ENCODE measurements at regions not wholly inside any gene's neighbourhood (a gene's known extent, or its start where the extent isn't known, plus 50 kb on each side); places are given as distances from the start of the nearest gene placed in this dataset.

DNA sequence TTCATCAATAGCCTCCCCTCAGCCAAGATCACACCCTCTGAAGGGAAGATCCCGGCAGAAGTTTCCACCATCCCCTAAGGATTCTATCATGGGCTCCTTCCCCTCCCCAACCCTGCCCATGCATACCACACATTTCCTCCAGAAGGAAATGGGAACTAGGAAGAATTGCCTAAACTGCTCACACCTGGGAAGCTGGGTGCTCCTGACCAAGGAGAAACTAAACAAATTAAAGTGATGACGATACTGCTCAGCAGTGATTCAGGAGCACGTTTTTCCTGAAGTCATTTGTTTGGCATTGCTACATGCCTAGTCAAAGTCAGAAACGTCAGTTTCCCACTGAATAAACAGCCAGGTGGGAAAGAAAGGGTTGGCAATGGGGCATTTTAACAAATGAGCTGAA lies 136.1 kb upstream of the CDYL start (continued):
- TF ChIP-seq, protein P1, sequence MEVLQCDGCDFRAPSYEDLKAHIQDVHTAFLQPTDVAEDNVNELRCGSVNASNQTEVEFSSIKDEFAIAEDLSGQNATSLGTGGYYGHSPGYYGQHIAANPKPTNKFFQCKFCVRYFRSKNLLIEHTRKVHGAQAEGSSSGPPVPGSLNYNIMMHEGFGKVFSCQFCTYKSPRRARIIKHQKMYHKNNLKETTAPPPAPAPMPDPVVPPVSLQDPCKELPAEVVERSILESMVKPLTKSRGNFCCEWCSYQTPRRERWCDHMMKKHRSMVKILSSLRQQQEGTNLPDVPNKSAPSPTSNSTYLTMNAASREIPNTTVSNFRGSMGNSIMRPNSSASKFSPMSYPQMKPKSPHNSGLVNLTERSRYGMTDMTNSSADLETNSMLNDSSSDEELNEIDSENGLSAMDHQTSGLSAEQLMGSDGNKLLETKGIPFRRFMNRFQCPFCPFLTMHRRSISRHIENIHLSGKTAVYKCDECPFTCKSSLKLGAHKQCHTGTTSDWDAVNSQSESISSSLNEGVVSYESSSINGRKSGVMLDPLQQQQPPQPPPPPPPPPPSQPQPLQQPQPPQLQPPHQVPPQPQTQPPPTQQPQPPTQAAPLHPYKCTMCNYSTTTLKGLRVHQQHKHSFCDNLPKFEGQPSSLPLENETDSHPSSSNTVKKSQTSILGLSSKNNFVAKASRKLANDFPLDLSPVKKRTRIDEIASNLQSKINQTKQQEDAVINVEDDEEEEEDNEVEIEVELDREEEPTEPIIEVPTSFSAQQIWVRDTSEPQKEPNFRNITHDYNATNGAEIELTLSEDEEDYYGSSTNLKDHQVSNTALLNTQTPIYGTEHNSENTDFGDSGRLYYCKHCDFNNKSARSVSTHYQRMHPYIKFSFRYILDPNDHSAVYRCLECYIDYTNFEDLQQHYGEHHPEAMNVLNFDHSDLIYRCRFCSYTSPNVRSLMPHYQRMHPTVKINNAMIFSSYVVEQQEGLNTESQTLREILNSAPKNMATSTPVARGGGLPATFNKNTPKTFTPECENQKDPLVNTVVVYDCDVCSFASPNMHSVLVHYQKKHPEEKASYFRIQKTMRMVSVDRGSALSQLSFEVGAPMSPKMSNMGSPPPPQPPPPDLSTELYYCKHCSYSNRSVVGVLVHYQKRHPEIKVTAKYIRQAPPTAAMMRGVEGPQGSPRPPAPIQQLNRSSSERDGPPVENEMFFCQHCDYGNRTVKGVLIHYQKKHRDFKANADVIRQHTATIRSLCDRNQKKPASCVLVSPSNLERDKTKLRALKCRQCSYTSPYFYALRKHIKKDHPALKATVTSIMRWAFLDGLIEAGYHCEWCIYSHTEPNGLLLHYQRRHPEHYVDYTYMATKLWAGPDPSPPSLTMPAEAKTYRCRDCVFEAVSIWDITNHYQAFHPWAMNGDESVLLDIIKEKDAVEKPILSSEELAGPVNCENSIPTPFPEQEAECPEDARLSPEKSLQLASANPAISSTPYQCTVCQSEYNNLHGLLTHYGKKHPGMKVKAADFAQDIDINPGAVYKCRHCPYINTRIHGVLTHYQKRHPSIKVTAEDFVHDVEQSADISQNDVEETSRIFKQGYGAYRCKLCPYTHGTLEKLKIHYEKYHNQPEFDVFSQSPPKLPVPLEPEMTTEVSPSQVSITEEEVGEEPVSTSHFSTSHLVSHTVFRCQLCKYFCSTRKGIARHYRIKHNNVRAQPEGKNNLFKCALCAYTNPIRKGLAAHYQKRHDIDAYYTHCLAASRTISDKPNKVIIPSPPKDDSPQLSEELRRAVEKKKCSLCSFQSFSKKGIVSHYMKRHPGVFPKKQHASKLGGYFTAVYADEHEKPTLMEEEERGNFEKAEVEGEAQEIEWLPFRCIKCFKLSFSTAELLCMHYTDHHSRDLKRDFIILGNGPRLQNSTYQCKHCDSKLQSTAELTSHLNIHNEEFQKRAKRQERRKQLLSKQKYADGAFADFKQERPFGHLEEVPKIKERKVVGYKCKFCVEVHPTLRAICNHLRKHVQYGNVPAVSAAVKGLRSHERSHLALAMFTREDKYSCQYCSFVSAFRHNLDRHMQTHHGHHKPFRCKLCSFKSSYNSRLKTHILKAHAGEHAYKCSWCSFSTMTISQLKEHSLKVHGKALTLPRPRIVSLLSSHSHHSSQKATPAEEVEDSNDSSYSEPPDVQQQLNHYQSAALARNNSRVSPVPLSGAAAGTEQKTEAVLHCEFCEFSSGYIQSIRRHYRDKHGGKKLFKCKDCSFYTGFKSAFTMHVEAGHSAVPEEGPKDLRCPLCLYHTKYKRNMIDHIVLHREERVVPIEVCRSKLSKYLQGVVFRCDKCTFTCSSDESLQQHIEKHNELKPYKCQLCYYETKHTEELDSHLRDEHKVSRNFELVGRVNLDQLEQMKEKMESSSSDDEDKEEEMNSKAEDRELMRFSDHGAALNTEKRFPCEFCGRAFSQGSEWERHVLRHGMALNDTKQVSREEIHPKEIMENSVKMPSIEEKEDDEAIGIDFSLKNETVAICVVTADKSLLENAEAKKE (CRISPR knock-in tag; IDR thresholded peaks at IDR 0.05), result no peak
- no peak for TF ChIP-seq CREB1 (CRISPR knock-in tag; IDR thresholded peaks at IDR 0.05; ENCODE audit: low read depth)

DNA sequence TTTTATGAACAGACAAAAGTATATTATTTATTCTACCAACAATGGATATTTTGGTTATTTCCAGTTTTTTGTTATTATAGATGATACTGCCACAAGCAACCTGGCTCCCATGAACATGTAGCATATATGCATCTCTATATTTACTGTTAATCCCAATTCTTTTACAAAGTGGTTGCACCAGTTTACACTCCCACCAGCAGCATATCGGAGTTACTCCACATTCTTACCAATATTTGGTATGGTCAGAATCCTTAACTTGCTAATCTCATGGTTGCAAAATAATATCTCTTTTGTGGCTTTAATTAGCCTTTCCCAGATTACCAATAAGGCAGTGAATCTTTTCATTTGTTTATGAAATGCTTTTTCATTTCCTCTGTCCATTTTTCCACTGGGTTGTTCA lies 137.6 kb upstream of the CDYL start:
- DNase-seq (ENCODE audit: low spot score), result no peak
- no peaks in the 10 kb centered on the region for H3K79me2 ChIP-seq (replicated peaks; ENCODE audit: insufficient read depth)
- no peaks in the 10 kb centered on the region for H3K27me3 Mint-ChIP-seq (ENCODE audit: insufficient read depth, low read depth, poor library complexity)
- TF ChIP-seq, protein P1 (CRISPR knock-in tag; IDR thresholded peaks at IDR 0.05), result no peak
- no peak for TF ChIP-seq ZNF331 (CRISPR knock-in tag; IDR thresholded peaks at IDR 0.05; ENCODE audit: low read depth)
- TF ChIP-seq, protein P2, sequence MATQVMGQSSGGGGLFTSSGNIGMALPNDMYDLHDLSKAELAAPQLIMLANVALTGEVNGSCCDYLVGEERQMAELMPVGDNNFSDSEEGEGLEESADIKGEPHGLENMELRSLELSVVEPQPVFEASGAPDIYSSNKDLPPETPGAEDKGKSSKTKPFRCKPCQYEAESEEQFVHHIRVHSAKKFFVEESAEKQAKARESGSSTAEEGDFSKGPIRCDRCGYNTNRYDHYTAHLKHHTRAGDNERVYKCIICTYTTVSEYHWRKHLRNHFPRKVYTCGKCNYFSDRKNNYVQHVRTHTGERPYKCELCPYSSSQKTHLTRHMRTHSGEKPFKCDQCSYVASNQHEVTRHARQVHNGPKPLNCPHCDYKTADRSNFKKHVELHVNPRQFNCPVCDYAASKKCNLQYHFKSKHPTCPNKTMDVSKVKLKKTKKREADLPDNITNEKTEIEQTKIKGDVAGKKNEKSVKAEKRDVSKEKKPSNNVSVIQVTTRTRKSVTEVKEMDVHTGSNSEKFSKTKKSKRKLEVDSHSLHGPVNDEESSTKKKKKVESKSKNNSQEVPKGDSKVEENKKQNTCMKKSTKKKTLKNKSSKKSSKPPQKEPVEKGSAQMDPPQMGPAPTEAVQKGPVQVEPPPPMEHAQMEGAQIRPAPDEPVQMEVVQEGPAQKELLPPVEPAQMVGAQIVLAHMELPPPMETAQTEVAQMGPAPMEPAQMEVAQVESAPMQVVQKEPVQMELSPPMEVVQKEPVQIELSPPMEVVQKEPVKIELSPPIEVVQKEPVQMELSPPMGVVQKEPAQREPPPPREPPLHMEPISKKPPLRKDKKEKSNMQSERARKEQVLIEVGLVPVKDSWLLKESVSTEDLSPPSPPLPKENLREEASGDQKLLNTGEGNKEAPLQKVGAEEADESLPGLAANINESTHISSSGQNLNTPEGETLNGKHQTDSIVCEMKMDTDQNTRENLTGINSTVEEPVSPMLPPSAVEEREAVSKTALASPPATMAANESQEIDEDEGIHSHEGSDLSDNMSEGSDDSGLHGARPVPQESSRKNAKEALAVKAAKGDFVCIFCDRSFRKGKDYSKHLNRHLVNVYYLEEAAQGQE (IDR thresholded peaks at IDR 0.05; ENCODE audit: unreplicated experiment), result no peak
- TF ChIP-seq EZH2phosphoT487 (IDR thresholded peaks at IDR 0.05; ENCODE audit: unreplicated experiment), result no peak
- TF ChIP-seq CREB1 (CRISPR knock-in tag; IDR thresholded peaks at IDR 0.05; ENCODE audit: low read depth), result no peak
- TF ChIP-seq POLR2AphosphoS5 (IDR thresholded peaks at IDR 0.05; ENCODE audit: low read depth), result no peak

More for the DNA sequence above, 137.6 kb upstream of the CDYL start:
- no peaks in the 10 kb centered on the region for H3F3A ChIP-seq (replicated peaks; ENCODE audit: low read depth)
- no peak overlapping the region for H3K4me3 ChIP-seq
- H3K4me1 ChIP-seq (ENCODE audit: insufficient read depth), result no peaks in the 10 kb centered on the region
- H3K9me2 ChIP-seq (ENCODE audit: insufficient read depth), result no peaks in the 10 kb centered on the region; the same call in 1 of the 2 replicates
- no peaks in the 10 kb centered on the region for H4K20me1 ChIP-seq (replicated peaks; ENCODE audit: insufficient read depth)
- no peak overlapping the region for H3K4me3 Mint-ChIP-seq
- peaks cover 13% of the 10 kb centered on the region for H3K4me1 Mint-ChIP-seq
- H2AFZ ChIP-seq, result no peak overlapping the region
- no peak overlapping the region for H3K4me2 ChIP-seq
- H3K9me3 Mint-ChIP-seq, result peaks cover 8% of the 10 kb centered on the region; the same call in 2 of the 3 replicates
- H3K27me3 ChIP-seq (ENCODE audit: insufficient read depth), result no peaks in the 10 kb centered on the region
- no peak for ATAC-seq
- no peaks in the 10 kb centered on the region; the same call in 1 of the 2 replicates for H3K36me3 ChIP-seq (ENCODE audit: insufficient read depth)
- H3K36me3 Mint-ChIP-seq (ENCODE audit: low read depth), result no peaks in the 10 kb centered on the region
- H3K27ac Mint-ChIP-seq, result no peak overlapping the region
- no peak overlapping the region for H3K27ac ChIP-seq (ENCODE audit: low read depth)

All from GM23338 (cell line).